ENCODE measurements at regions not wholly inside any gene's neighbourhood (a gene's known extent, or its start where the extent isn't known, plus 50 kb on each side); places are given as distances from the start of the nearest gene placed in this dataset.

- no peak overlapping the region for H3K4me3 Mint-ChIP-seq
These were observed 276.4 kb upstream of the PSMD7 start for GRCh38 chr16:74020095-74020670.

GRCh38 chr16:74019612-74020011 lies 277.0 kb upstream of the PSMD7 start:
- Mint-ChIP-seq H3K9me3 (no peaks in the 10 kb centered on the region), H3K27ac (no peak overlapping the region), H3K4me1 (no peaks in the 10 kb centered on the region), H3K4me3 (no peak overlapping the region), H3K27me3 (no peaks in the 10 kb centered on the region), H3K36me3 (ENCODE audit: low read depth) (no peaks in the 10 kb centered on the region)
- ATAC-seq (no peak), DNase-seq (no peak)

More at GRCh38 chr16:74020095-74020670, 276.4 kb upstream of the PSMD7 start:
- H3K27me3 Mint-ChIP-seq = no peaks in the 10 kb centered on the region
- H3K36me3 Mint-ChIP-seq (ENCODE audit: low read depth) = no peaks in the 10 kb centered on the region
- ATAC-seq (no peak), DNase-seq (no peak)
- H3K9me3 Mint-ChIP-seq = no peaks in the 10 kb centered on the region
- H3K27ac Mint-ChIP-seq = no peak overlapping the region
- H3K4me1 Mint-ChIP-seq = no peaks in the 10 kb centered on the region

- Mint-ChIP-seq H3K4me3 (no peak overlapping the region), H3K9me3 (no peaks in the 10 kb centered on the region), H3K27ac (no peak overlapping the region), H3K4me1 (no peaks in the 10 kb centered on the region), H3K36me3 (ENCODE audit: low read depth) (no peaks in the 10 kb centered on the region), H3K27me3 (no peaks in the 10 kb centered on the region)
- ATAC-seq (no peak), DNase-seq (no peak)
These were observed 280.7 kb upstream of the PSMD7 start for GRCh38 chr16:74015953-74016352.

- DNase-seq = no peak
- Mint-ChIP-seq H3K36me3 (ENCODE audit: low read depth) (no peaks in the 10 kb centered on the region), H3K4me1 (no peaks in the 10 kb centered on the region), H3K27ac (no peak overlapping the region), H3K4me3 (no peak overlapping the region), H3K27me3 (no peaks in the 10 kb centered on the region), H3K9me3 (peaks cover 19% of the 10 kb centered on the region)
- no peak for ATAC-seq
These were observed 297.9 kb upstream of the PSMD7 start for GRCh38 chr16:73998707-73999106.

DNA sequence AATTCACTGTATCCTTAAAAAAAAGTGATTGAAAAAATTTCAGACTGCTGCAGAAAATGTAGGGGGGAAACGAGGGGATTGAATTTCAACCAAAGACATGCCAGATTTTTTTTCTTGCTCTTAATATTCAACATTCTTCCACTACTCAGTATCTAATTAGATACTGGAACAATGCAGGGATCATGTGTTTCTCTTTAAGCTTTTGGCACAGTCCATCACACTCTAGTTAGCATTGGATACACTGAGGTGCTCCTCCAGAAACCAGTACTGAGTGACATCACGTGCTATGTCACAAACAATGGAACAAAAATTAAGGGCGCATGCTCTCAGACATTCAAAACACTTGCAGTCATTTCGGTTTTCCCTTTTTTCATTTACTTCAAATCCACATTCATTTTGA lies 298.6 kb upstream of the PSMD7 start:
- DNase-seq (no peak), ATAC-seq (no peak)
- H3K4me1 Mint-ChIP-seq = no peaks in the 10 kb centered on the region
- H3K36me3 Mint-ChIP-seq (ENCODE audit: low read depth) = no peaks in the 10 kb centered on the region
- H3K9me3 Mint-ChIP-seq = peaks cover 15% of the 10 kb centered on the region
- no peaks in the 10 kb centered on the region for H3K27me3 Mint-ChIP-seq
- no peak overlapping the region for H3K4me3 Mint-ChIP-seq
- no peak overlapping the region for H3K27ac Mint-ChIP-seq

DNA sequence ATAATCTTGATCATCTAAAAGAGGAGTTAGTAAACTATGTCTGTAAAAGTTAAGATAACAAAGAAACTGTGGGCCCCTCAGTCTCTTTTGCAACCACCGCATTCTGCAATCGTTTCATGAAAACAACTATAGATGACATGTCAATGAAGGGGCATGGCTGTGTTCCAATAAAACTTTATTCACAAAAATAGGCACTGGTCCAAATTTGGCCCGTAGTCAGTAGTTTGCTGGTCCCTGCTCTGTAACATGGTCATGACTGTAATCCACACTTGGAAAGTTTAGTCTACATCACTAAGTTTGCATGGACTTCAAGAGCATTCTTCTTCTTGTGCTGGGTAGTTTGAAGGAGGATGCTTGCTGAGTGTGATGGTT lies 299.3 kb upstream of the PSMD7 start:
- no peak for ATAC-seq
- no peak for DNase-seq
- Mint-ChIP-seq H3K4me1 (no peaks in the 10 kb centered on the region), H3K36me3 (ENCODE audit: low read depth) (no peaks in the 10 kb centered on the region), H3K27ac (no peak overlapping the region), H3K9me3 (peaks cover 11% of the 10 kb centered on the region), H3K4me3 (no peak overlapping the region), H3K27me3 (no peaks in the 10 kb centered on the region)

DNA sequence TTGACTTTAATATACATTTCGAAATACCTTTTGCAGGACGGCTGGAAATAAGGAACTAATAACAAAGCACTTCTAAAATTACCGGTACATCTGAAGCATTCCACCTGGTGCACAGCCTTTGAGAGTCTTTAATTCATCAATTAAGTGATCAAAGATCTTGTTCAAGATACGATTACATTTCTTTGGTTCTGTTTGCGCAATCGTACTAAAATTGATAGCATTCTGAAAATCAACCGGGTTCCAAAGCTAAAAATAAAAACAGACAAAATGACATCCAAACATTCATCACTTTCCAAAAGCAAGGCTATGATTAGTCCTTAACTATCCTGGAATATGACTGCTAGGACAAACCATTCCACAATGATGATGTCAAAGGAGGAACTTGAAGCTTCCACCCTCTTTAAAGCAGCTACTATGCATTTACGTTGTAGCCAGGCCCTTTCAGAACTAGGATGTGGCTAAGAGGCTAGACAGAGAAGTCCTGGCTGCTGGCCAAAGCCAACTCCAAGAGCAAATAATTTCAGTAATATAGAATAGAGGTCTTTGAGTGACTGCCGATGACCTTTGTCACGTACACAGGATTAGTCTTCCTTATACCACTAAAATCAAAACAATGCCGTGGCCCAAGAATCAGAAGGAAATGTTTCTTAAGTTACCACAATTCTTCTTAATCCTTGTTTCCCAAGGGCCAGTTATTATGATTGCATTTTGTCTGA lies 299.8 kb upstream of the PSMD7 start:
- DNase-seq = no peak
- H3K36me3 Mint-ChIP-seq (ENCODE audit: low read depth) = no peaks in the 10 kb centered on the region

DNA sequence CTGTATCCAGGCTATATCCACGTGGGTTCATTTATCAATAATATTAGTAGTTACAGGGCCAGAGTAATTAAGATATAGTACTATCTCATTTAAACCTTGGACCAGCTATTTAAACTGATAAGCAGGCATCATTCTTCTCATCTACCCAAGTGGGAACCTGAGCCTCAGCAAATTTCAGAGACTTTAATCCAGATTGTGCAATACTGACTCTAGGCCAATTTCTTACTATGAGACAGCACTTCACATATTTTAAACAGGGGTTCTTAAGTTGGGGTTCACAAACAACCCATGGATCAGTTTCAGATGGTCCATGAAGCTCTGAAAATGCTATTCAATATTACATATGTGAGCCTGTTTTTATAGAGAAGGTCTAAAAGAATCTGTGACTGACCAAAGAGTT lies 302.7 kb upstream of the PSMD7 start:
- Mint-ChIP-seq H3K36me3 (ENCODE audit: low read depth) (no peaks in the 10 kb centered on the region), H3K4me3 (no peak overlapping the region), H3K27ac (no peak overlapping the region), H3K4me1 (no peaks in the 10 kb centered on the region), H3K9me3 (no peaks in the 10 kb centered on the region), H3K27me3 (no peaks in the 10 kb centered on the region)
- ATAC-seq (no peak), DNase-seq (no peak)

More for the DNA sequence above, 299.8 kb upstream of the PSMD7 start:
- H3K27me3 Mint-ChIP-seq = no peaks in the 10 kb centered on the region
- H3K4me1 Mint-ChIP-seq = no peaks in the 10 kb centered on the region
- no peak overlapping the region for H3K27ac Mint-ChIP-seq
- no peak overlapping the region for H3K4me3 Mint-ChIP-seq
- ATAC-seq = no peak
- peaks cover 6% of the 10 kb centered on the region for H3K9me3 Mint-ChIP-seq

DNA sequence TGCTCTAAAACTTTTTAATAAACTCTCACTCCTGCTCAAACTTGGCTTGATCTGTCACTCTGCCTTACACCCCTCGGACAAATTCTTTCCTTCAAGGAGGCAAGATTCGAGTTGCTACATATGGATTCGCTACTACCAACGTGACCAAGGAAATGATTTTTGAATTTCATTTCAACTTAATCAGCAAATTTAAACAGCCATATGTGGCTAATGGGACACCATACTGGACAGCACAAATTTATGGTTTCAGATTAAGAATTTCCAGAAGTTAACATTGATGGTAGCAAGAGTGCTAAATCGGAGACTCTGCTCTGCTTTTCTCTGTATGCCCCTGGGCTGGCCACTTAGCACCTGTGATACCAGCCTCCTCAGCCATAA lies 318.2 kb upstream of the PSMD7 start:
- DNase-seq (no peak), ATAC-seq (no peak)
- H3K4me1 Mint-ChIP-seq = no peaks in the 10 kb centered on the region
- no peak overlapping the region for H3K27ac Mint-ChIP-seq
- H3K36me3 Mint-ChIP-seq (ENCODE audit: low read depth) = no peaks in the 10 kb centered on the region
- H3K9me3 Mint-ChIP-seq = peaks cover 21% of the 10 kb centered on the region
- H3K4me3 Mint-ChIP-seq = no peak overlapping the region
- no peaks in the 10 kb centered on the region for H3K27me3 Mint-ChIP-seq

- no peak overlapping the region for H3K4me3 Mint-ChIP-seq
- H3K9me3 Mint-ChIP-seq = peaks cover 4% of the 10 kb centered on the region
- H3K27me3 Mint-ChIP-seq = no peaks in the 10 kb centered on the region
- ATAC-seq = no peak
- no peaks in the 10 kb centered on the region for H3K36me3 Mint-ChIP-seq (ENCODE audit: low read depth)
- H3K4me1 Mint-ChIP-seq = no peaks in the 10 kb centered on the region
- H3K27ac Mint-ChIP-seq = no peak overlapping the region
- no peak for DNase-seq
These were observed 320.0 kb upstream of the PSMD7 start for GRCh38 chr16:73976644-73977043.

- DNase-seq (no peak), ATAC-seq (no peak)
- H3K36me3 Mint-ChIP-seq (ENCODE audit: low read depth) = no peaks in the 10 kb centered on the region
- H3K27me3 Mint-ChIP-seq = no peaks in the 10 kb centered on the region
- H3K4me3 Mint-ChIP-seq = no peak overlapping the region
- no peaks in the 10 kb centered on the region for H3K9me3 Mint-ChIP-seq
- H3K4me1 Mint-ChIP-seq = no peaks in the 10 kb centered on the region
- no peak overlapping the region for H3K27ac Mint-ChIP-seq
These were observed 323.4 kb upstream of the PSMD7 start for GRCh38 chr16:73973174-73973573.

GRCh38 chr16:73966851-73967250 lies 329.8 kb upstream of the PSMD7 start:
- H3K9me3 Mint-ChIP-seq = peaks cover 4% of the 10 kb centered on the region
- H3K36me3 Mint-ChIP-seq (ENCODE audit: low read depth) = no peaks in the 10 kb centered on the region
- H3K27me3 Mint-ChIP-seq = no peaks in the 10 kb centered on the region
- DNase-seq (no peak), ATAC-seq (no peak)
- no peak overlapping the region for H3K27ac Mint-ChIP-seq
- no peaks in the 10 kb centered on the region for H3K4me1 Mint-ChIP-seq
- H3K4me3 Mint-ChIP-seq = no peak overlapping the region

GRCh38 chr16:73965591-73965990 lies 331.0 kb upstream of the PSMD7 start:
- H3K36me3 Mint-ChIP-seq (ENCODE audit: low read depth) = no peaks in the 10 kb centered on the region
- ATAC-seq = no peak
- H3K27me3 Mint-ChIP-seq = no peaks in the 10 kb centered on the region
- no peak overlapping the region for H3K27ac Mint-ChIP-seq
- no peak for DNase-seq
- no peaks in the 10 kb centered on the region for H3K4me1 Mint-ChIP-seq
- no peak overlapping the region for H3K4me3 Mint-ChIP-seq
- peaks cover 8% of the 10 kb centered on the region for H3K9me3 Mint-ChIP-seq

DNA sequence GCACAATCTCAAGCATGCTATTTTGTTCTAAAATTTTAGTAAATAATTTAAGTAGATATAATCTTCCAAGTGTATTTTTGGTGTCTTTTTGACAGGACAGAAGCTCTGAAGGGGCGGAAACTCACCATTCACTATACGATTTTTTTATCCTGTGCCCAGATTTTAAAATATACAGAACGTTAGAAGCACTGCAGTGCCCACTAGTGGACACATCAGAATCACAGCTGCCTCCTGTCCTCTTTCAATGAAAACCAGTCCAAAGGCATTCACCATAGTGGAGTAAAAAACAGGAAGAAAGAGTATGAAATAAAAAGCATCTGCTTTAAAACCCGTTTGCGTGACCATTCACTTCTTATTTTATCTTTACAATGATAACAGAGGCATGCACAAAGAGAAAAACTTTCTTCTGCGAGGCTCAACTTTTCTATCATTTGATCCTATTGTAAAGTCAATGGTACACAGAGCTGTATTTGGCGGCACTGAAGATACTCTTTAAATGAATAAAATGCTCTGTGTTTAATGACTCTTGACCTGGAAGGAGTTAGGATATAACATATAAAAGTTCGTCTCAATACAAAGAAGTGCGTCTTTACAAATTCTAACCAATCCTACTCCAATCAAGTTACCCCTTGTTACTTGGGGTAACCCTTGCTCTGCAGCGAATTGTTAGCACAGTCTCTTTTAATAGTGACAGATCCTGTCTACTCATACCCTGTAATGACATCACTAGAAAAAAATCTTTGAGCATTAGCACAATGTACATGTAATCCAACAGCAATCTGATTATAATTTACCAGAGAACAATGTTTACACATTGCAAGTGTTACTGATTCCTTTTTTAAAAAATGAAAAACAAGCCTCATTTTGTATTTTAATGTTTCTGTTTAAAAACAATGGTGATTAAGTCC lies 339.8 kb upstream of the PSMD7 start:
- H3K27ac Mint-ChIP-seq = no peak overlapping the region
- ATAC-seq = no peak
- H3K36me3 Mint-ChIP-seq (ENCODE audit: low read depth) = no peaks in the 10 kb centered on the region
- DNase-seq = peak; percentile 32
- peaks cover 4% of the 10 kb centered on the region for H3K9me3 Mint-ChIP-seq
- peaks cover 2% of the 10 kb centered on the region for H3K27me3 Mint-ChIP-seq
- no peak overlapping the region for H3K4me3 Mint-ChIP-seq
- H3K4me1 Mint-ChIP-seq = no peaks in the 10 kb centered on the region

GRCh38 chr16:73955702-73956101 lies 340.9 kb upstream of the PSMD7 start:
- H3K4me1 Mint-ChIP-seq = no peaks in the 10 kb centered on the region
- no peak overlapping the region for H3K27ac Mint-ChIP-seq
- H3K36me3 Mint-ChIP-seq (ENCODE audit: low read depth) = no peaks in the 10 kb centered on the region
- H3K9me3 Mint-ChIP-seq = peaks cover 1% of the 10 kb centered on the region
- peaks cover 2% of the 10 kb centered on the region for H3K27me3 Mint-ChIP-seq
- no peak for DNase-seq
- H3K4me3 Mint-ChIP-seq = no peak overlapping the region
- ATAC-seq = no peak
